Cardiac muscle cell (in vitro differentiated cells and primary cell): ENCODE measurements at regions not wholly inside any gene's neighbourhood (a gene's known extent, or its start where the extent isn't known, plus 50 kb on each side); places are given as distances from the start of the nearest gene placed in this dataset.
A peak's percentile ranks its signal among the peaks of the same experiment; 100 is the strongest.

ENCODE experiments used
- DNase-seq, 2 donors: peaks; one replicate each; pipeline versions ENCODE4 v3.0.0 to v3.0.0-alpha.2; 2010 to 2017; ENCODE audit warnings: low read depth in 1 of 2, low spot score in 1 of 2
- H3K27ac ChIP-seq: fragments of 200-600 bp; sonication (generic); 2 replicates; pipeline ENCODE4 v1.5.1; 2016
- H3K27me3 ChIP-seq: fragments of 200-600 bp; sonication (generic); 2 replicates; pipeline ENCODE4 v1.6.0; 2016; ENCODE audit warnings: control low read depth
- H3K36me3 ChIP-seq: fragments of 200-600 bp; sonication (generic); 2 replicates; pipeline ENCODE4 v1.5.1; 2016; ENCODE audit warnings: control low read depth
- H3K4me1 ChIP-seq: fragments of 200-600 bp; sonication (generic); 2 replicates; pipeline ENCODE4 v1.8.1; 2017; ENCODE audit warnings: low read depth, mild to moderate bottlenecking, mixed run types
- H3K4me3 ChIP-seq: fragments of 200-600 bp; sonication (generic); 2 replicates; pipeline ENCODE4 v1.5.1; 2016; ENCODE audit warnings: mild to moderate bottlenecking
- H3K9me3 ChIP-seq: fragments of 200-600 bp; sonication (generic); 2 replicates; pipeline ENCODE4 v1.5.1; 2017; ENCODE audit warnings: low read depth, mild to moderate bottlenecking, control low read depth
- CTCF ChIP-seq: IDR thresholded peaks from 2 replicates; pipeline ENCODE4 v1.5.1; 2012; ENCODE audit warnings: low read depth, mild to moderate bottlenecking, low read length

GRCh38 chr14:62006116-62006731, 244.0 kb downstream of the SNAPC1 start:
- Histone ChIP-seq H3K9me3 (no peaks in the 10 kb centered on the region), H3K36me3 (no peaks in the 10 kb centered on the region), H3K4me1 (no peaks in the 10 kb centered on the region), H3K27me3 (no peaks in the 10 kb centered on the region), H3K4me3 (no peak overlapping the region), H3K27ac (no peak overlapping the region)
- TF ChIP-seq CTCF = no peak
- no peak for DNase-seq

DNA sequence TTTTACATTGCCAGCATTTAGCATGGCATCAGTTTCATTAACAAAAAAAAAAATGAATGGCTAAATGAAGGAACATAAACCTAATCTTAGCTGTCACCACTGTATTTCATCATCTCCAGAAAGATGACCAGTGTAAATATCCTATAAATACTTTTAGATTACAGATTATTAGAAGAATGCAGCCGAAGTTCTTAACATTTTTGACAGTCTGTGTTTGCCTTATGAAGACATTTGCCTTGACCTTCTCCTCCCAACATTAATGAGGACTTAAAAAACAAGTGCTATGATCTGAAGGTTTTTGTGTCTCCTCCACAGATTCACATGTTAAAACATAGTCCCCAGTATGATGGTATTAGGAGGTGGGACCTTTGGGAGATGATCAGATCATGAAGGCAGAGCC, 253.0 kb downstream of the SNAPC1 start:
- H3K4me1 ChIP-seq = no peaks in the 10 kb centered on the region
- DNase-seq = no peak
- no peak overlapping the region for H3K4me3 ChIP-seq
- no peak for TF ChIP-seq CTCF
- no peaks in the 10 kb centered on the region for H3K27me3 ChIP-seq
- no peaks in the 10 kb centered on the region for H3K9me3 ChIP-seq
- no peaks in the 10 kb centered on the region for H3K36me3 ChIP-seq
- H3K27ac ChIP-seq = no peak overlapping the region

- Histone ChIP-seq H3K4me1 (no peaks in the 10 kb centered on the region), H3K27me3 (no peaks in the 10 kb centered on the region), H3K27ac (no peak overlapping the region), H3K9me3 (no peaks in the 10 kb centered on the region), H3K36me3 (no peaks in the 10 kb centered on the region), H3K4me3 (no peak overlapping the region)
- peak in 1 of 2 donors; percentile 2 for DNase-seq
- no peak for TF ChIP-seq CTCF
Observed at GRCh38 chr14:62015945-62016344, 253.7 kb downstream of the SNAPC1 start.

- DNase-seq = no peak
- H3K27ac ChIP-seq = no peak overlapping the region
- no peaks in the 10 kb centered on the region for H3K9me3 ChIP-seq
- H3K4me3 ChIP-seq = no peak overlapping the region
- no peak for TF ChIP-seq CTCF
- no peaks in the 10 kb centered on the region for H3K4me1 ChIP-seq
- no peaks in the 10 kb centered on the region for H3K27me3 ChIP-seq
- no peaks in the 10 kb centered on the region for H3K36me3 ChIP-seq
Observed at GRCh38 chr14:62017651-62018230, 255.5 kb downstream of the SNAPC1 start.

GRCh38 chr14:62018606-62019005, 256.4 kb downstream of the SNAPC1 start:
- Histone ChIP-seq H3K27ac (no peak overlapping the region), H3K4me3 (no peak overlapping the region), H3K27me3 (no peaks in the 10 kb centered on the region), H3K9me3 (no peaks in the 10 kb centered on the region), H3K4me1 (no peaks in the 10 kb centered on the region), H3K36me3 (no peaks in the 10 kb centered on the region)
- DNase-seq = no peak
- no peak for TF ChIP-seq CTCF
